GM12892 (cell line): ENCODE measurements at regions not wholly inside any gene's neighbourhood (a gene's known extent, or its start where the extent isn't known, plus 50 kb on each side); places are given as distances from the start of the nearest gene placed in this dataset.

ENCODE experiments used
- POLR2A ChIP-seq: IDR thresholded peaks from 2 replicates; pipeline ENCODE4 v1.6.1; 2011; ENCODE audit warnings: low read depth, low read length, control low read depth
- POLR2AphosphoS5 ChIP-seq: IDR thresholded peaks from 2 replicates; pipeline ENCODE4 v1.6.1; 2011; ENCODE audit warnings: low read depth, low read length, control low read depth
- TAF1 ChIP-seq: IDR thresholded peaks from 2 replicates; pipeline ENCODE4 v1.6.1; 2011; ENCODE audit warnings: low read depth, mild to moderate bottlenecking, control low read depth, low read length, borderline replicate concordance

DNA sequence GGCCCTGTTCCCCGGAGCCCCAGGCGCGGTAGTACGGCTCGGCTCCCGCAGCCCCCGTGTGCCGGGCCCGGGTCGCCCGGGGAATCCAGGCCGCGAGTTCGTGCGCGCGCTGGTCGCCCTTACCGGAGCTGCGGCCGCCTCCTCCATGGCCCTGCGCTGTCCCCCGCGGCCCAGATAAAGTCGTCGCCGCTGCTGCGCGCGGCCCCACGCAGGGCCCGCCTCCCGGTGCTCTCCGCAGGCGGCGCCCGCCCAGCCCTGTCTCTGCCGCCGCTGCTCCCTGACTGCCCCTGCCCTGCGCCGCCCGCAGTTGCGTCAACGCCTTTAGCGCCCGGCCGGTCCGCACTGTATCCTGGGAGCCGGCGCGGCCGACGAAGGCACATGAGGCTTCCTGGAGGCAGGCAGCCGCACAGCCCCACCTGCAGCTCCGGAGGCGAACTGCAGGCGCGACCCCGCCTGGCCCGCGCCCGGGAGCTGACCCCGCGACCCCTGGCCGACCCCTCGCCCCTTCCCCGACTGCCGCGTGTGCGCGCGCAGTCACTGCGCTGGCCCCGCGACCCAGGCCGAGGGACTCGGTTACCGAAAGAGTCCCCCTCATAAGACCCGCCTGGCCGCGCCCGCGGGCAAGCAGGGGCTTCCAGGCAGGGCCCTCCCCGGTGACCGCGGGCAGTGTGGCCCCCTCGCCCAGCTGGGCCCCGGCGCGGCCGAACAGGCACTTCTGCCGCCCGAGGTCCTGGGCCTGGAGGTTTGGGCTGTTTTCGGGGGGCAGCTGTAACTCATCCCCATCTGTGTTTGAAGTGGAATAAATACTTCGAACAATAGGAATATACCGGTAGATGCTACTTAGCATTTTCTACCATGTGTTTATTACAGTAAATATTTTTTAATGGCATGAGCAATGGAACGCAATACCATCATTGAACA is 127.1 kb upstream of the ZNF746 start:
- TF ChIP-seq POLR2A (peak; percentile 94), POLR2AphosphoS5 (peak; percentile 79), TAF1 (peak; percentile 89)
